H9 (cell line): ENCODE measurements at regions not wholly inside any gene's neighbourhood (a gene's known extent, or its start where the extent isn't known, plus 50 kb on each side); places are given as distances from the start of the nearest gene placed in this dataset.

Source experiments
- DNase-seq: peaks from one replicate; pipeline ENCODE4 v3.0.0-alpha.2; 2017
- H2AFZ ChIP-seq: one replicate; pipeline ENCODE4 v1.6.1; 2013; ENCODE audit warnings: mild to moderate bottlenecking, low read length, control low read depth, moderate library complexity
- H2AK5ac ChIP-seq: 2 replicates; pipeline ENCODE4 v1.6.1; 2013; ENCODE audit warnings: low read length, control low read depth, mixed read lengths; ENCODE audit not compliant: insufficient read length
- H2BK120ac ChIP-seq: one replicate; pipeline ENCODE4 v1.6.1; 2013; ENCODE audit warnings: low read depth, mild to moderate bottlenecking, low read length, control low read depth, inconsistent platforms; ENCODE audit not compliant: poor library complexity, severe bottlenecking
- H2BK12ac ChIP-seq: 2 replicates; pipeline ENCODE4 v1.6.1; 2013; ENCODE audit warnings: low read length, control low read depth, mixed read lengths, low read depth; ENCODE audit not compliant: insufficient read length
- H2BK15ac ChIP-seq: 2 replicates; pipeline ENCODE4 v1.6.1; 2013; ENCODE audit warnings: low read depth, low read length, control low read depth
- H2BK20ac ChIP-seq: one replicate; pipeline ENCODE4 v1.6.1; 2013; ENCODE audit warnings: low read depth, mild to moderate bottlenecking, low read length, control low read depth, inconsistent platforms; ENCODE audit not compliant: poor library complexity, severe bottlenecking
- H2BK5ac ChIP-seq: 2 replicates; pipeline ENCODE4 v1.6.1; 2013; ENCODE audit warnings: low read length, control low read depth, mixed read lengths; ENCODE audit not compliant: insufficient read length
- H3K14ac ChIP-seq: 2 replicates; pipeline ENCODE4 v1.6.1; 2013; ENCODE audit warnings: low read length, control low read depth; ENCODE audit not compliant: insufficient read depth
- H3K18ac ChIP-seq: 2 replicates; pipeline ENCODE4 v1.6.1; 2013; ENCODE audit warnings: low read depth, mild to moderate bottlenecking, mixed read lengths, low read length, control low read depth; ENCODE audit not compliant: insufficient read length
- H3K23ac ChIP-seq: 2 replicates; pipeline ENCODE4 v1.6.1; 2013; ENCODE audit warnings: low read length, control low read depth, mixed read lengths, low read depth; ENCODE audit not compliant: insufficient read length
- H3K23me2 ChIP-seq: 2 replicates; pipeline ENCODE4 v1.6.1; 2013; ENCODE audit warnings: low read depth, mild to moderate bottlenecking, mixed read lengths, low read length, control low read depth; ENCODE audit not compliant: insufficient read length, poor library complexity, severe bottlenecking
- H3K27ac ChIP-seq: 2 replicates; pipeline ENCODE4 v1.5.1; 2013; ENCODE audit warnings: low read length, control low read depth, mixed read lengths, low read depth; ENCODE audit not compliant: insufficient read length
- H3K27me3 ChIP-seq: 2 replicates; pipeline ENCODE4 v1.6.1; 2013; ENCODE audit warnings: low read length, control low read depth, inconsistent platforms; ENCODE audit not compliant: insufficient read depth
- H3K4ac ChIP-seq: 2 replicates; pipeline ENCODE4 v1.6.1; 2013; ENCODE audit warnings: low read depth, mild to moderate bottlenecking, control low read depth, inconsistent platforms, low read length, moderate library complexity
- H3K4me1 ChIP-seq: 2 replicates; pipeline ENCODE4 v1.6.1; 2013; ENCODE audit warnings: low read length, control low read depth, inconsistent platforms; ENCODE audit not compliant: insufficient read depth
- H3K4me2 ChIP-seq: 2 replicates; pipeline ENCODE4 v1.6.1; 2013; ENCODE audit warnings: low read length, control low read depth, mixed read lengths; ENCODE audit not compliant: insufficient read length, insufficient read depth
- H3K56ac ChIP-seq: 2 replicates; pipeline ENCODE4 v1.6.1; 2013; ENCODE audit warnings: low read depth, mild to moderate bottlenecking, mixed read lengths, low read length, control low read depth; ENCODE audit not compliant: insufficient read length
- H3K79me1 ChIP-seq: 2 replicates; pipeline ENCODE4 v1.6.1; 2013; ENCODE audit warnings: low read depth, mild to moderate bottlenecking, moderate library complexity, low read length, control low read depth, inconsistent platforms; ENCODE audit not compliant: insufficient read depth, poor library complexity, severe bottlenecking
- H3K79me2 ChIP-seq: 2 replicates; pipeline ENCODE4 v1.6.1; 2013; ENCODE audit warnings: low read length, control low read depth, inconsistent platforms; ENCODE audit not compliant: insufficient read depth
- H3K9ac ChIP-seq: 2 replicates; pipeline ENCODE4 v1.6.1; 2013; ENCODE audit warnings: low read length, control low read depth, mixed read lengths; ENCODE audit not compliant: insufficient read length; ENCODE audit errors: extremely low read depth
- H3K9me3 ChIP-seq: one replicate; pipeline ENCODE4 v1.6.1; 2013; ENCODE audit warnings: low read depth, low read length, inconsistent platforms; ENCODE audit not compliant: control insufficient read depth
- H3T11ph ChIP-seq: one replicate; pipeline ENCODE4 v1.6.1; 2013; ENCODE audit warnings: mild to moderate bottlenecking, low read length, control low read depth, inconsistent platforms
- H4K20me1 ChIP-seq: one replicate; pipeline ENCODE4 v1.6.1; 2013; ENCODE audit not compliant: control insufficient read depth, insufficient read length, insufficient read depth
- H4K5ac ChIP-seq: 2 replicates; pipeline ENCODE4 v1.6.1; 2013; ENCODE audit warnings: low read depth, mild to moderate bottlenecking, mixed read lengths, low read length, control low read depth; ENCODE audit not compliant: insufficient read length
- H4K8ac ChIP-seq: replicated peaks from 2 replicates; pipeline ENCODE4 v1.6.1; 2013; ENCODE audit warnings: low read length, control low read depth, mixed read lengths, low read depth; ENCODE audit not compliant: insufficient read length
- H4K91ac ChIP-seq: 2 replicates; pipeline ENCODE4 v1.6.1; 2013; ENCODE audit warnings: low read depth, mild to moderate bottlenecking, moderate library complexity, mixed read lengths, low read length, control low read depth; ENCODE audit not compliant: insufficient read length
- H3K27ac Mint-ChIP-seq, 3 experiments: 2 replicates in 2 of 3; 3 replicates in 1 of 3; pipeline ENCODE4 v1.8.0; 2020 to 2021; ENCODE audit warnings: mixed read lengths in 3 of 3, mild to moderate bottlenecking in 1 of 3, moderate library complexity in 1 of 3
- H3K27me3 Mint-ChIP-seq: 2 replicates; pipeline ENCODE4 v1.8.0; 2021; ENCODE audit warnings: low read depth, mild to moderate bottlenecking, moderate library complexity, mixed read lengths
- H3K36me3 Mint-ChIP-seq, 3 experiments: 2 replicates in 2 of 3; 3 replicates in 1 of 3; pipeline ENCODE4 v1.8.0; 2020 to 2021; ENCODE audit warnings: low read depth in 3 of 3, mixed read lengths in 3 of 3; ENCODE audit not compliant: insufficient read depth in 1 of 3
- H3K4me1 Mint-ChIP-seq, 2 experiments: 2 replicates each; pipeline ENCODE4 v1.8.0; 2020; ENCODE audit warnings: mixed read lengths in 2 of 2
- H3K4me3 Mint-ChIP-seq, 2 experiments: 2 replicates in 1 of 2; 3 replicates in 1 of 2; pipeline ENCODE4 v1.8.0; 2020 to 2021; ENCODE audit warnings: mild to moderate bottlenecking in 2 of 2, mixed read lengths in 2 of 2, moderate library complexity in 1 of 2
- H3K9me3 Mint-ChIP-seq, 2 experiments: 2 replicates in 1 of 2; 3 replicates in 1 of 2; pipeline ENCODE4 v1.8.0; 2020; ENCODE audit warnings: mild to moderate bottlenecking in 2 of 2, mixed read lengths in 2 of 2, moderate library complexity in 1 of 2
- WGBS: extraction: QIAGEN DNeasy Blood & Tissue Kit; methylation state at CpG from one replicate; pipeline ENCODE4 v1.1.7; 2013; ENCODE audit warnings: missing lambda C conversion rate, low lambda C conversion rate, mixed read lengths; ENCODE audit not compliant: insufficient read length; ENCODE audit errors: extremely low coverage; 5-methylcytosine and 5-hydroxymethylcytosine counted together
- TF ChIP-seq, protein P1 (sequence below): fragments of 200-600 bp; sonication (generic); conservative IDR thresholded peaks from 3 replicates; pipeline ENCODE4 v1.8.0; 2021; ENCODE audit warnings: antibody characterized with exemption, mild to moderate bottlenecking

DNA sequence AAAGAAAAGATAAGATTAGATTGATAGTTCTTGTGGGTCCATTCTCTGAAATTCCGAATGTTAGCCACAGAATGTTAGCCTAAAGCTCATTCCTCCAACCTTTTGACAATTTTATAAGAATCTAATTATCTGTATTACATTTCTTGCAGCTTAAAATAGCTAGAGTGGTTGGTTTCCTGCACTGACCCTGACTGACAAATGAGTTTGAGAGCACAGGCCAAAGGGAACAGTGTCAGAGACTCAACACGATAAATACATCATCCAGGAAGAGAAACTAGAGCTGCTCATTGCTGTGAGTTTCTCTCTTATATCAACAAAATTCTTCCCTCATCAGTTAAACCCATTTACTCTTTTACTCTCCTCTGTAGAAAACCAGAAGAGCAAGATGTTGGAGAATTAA, 82.1 kb upstream of the PPM1J start:
- no peak overlapping the region for H2BK5ac ChIP-seq
- H3K79me2 ChIP-seq: no peaks in the 10 kb centered on the region
- no peaks in the 10 kb centered on the region for H4K20me1 ChIP-seq
- no peak overlapping the region for H4K91ac ChIP-seq
- H3K4ac ChIP-seq: no peak overlapping the region
- Mint-ChIP-seq H3K36me3 (peaks cover 0 to 2% (median 0%) of the 10 kb centered on the region in 3 experiments; a peak in 1 of 7 replicates), H3K4me3 (no peak overlapping the region), H3K9me3 (no peaks in the 10 kb centered on the region), H3K4me1 (peaks cover 46 to 52% of the 10 kb centered on the region in 2 experiments), H3K27ac (no peak overlapping the region), H3K27me3 (peaks cover 3% of the 10 kb centered on the region; the same call in 1 of the 2 replicates)
- H3K9me3 ChIP-seq: no peaks in the 10 kb centered on the region
- H3K23ac ChIP-seq: no peak overlapping the region
- TF ChIP-seq, protein P1, sequence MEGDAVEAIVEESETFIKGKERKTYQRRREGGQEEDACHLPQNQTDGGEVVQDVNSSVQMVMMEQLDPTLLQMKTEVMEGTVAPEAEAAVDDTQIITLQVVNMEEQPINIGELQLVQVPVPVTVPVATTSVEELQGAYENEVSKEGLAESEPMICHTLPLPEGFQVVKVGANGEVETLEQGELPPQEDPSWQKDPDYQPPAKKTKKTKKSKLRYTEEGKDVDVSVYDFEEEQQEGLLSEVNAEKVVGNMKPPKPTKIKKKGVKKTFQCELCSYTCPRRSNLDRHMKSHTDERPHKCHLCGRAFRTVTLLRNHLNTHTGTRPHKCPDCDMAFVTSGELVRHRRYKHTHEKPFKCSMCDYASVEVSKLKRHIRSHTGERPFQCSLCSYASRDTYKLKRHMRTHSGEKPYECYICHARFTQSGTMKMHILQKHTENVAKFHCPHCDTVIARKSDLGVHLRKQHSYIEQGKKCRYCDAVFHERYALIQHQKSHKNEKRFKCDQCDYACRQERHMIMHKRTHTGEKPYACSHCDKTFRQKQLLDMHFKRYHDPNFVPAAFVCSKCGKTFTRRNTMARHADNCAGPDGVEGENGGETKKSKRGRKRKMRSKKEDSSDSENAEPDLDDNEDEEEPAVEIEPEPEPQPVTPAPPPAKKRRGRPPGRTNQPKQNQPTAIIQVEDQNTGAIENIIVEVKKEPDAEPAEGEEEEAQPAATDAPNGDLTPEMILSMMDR: no peak
- no peak for DNase-seq
- peaks cover 14% of the 10 kb centered on the region; the same call in 1 of the 2 replicates for H3K4me1 ChIP-seq
- no peak overlapping the region for H2BK20ac ChIP-seq
- no peaks in the 10 kb centered on the region for H3K23me2 ChIP-seq
- no peak overlapping the region for H3K14ac ChIP-seq
- H3K4me2 ChIP-seq: no peak overlapping the region
- no peak overlapping the region for H2BK120ac ChIP-seq
- H3K27ac ChIP-seq: no peak overlapping the region
- H3K9ac ChIP-seq: no peak overlapping the region
- no peak overlapping the region for H3K56ac ChIP-seq
- H3K27me3 ChIP-seq: no peaks in the 10 kb centered on the region; the same call in 1 of the 2 replicates
- no peaks in the 10 kb centered on the region for H3K79me1 ChIP-seq
- no peak overlapping the region for H2AK5ac ChIP-seq
- no peak overlapping the region for H3K18ac ChIP-seq
- H2BK12ac ChIP-seq: no peak overlapping the region
- H4K8ac ChIP-seq: no peak overlapping the region
- H3T11ph ChIP-seq: no peak overlapping the region
- WGBS: no CpG with 5 or more reads among the region's 2 CpGs
- no peak overlapping the region for H2AFZ ChIP-seq
- H2BK15ac ChIP-seq: no peak overlapping the region
- no peak overlapping the region for H4K5ac ChIP-seq
